B cell (primary cell): ENCODE measurements at regions not wholly inside any gene's neighbourhood (a gene's known extent, or its start where the extent isn't known, plus 50 kb on each side); places are given as distances from the start of the nearest gene placed in this dataset.

ENCODE experiments used
- EZH2 ChIP-seq: IDR thresholded peaks from 2 replicates; pipeline ENCODE4 v1.6.1; 2012; ENCODE audit warnings: borderline replicate concordance, low read depth, mild to moderate bottlenecking, moderate library complexity, low read length; ENCODE audit not compliant: insufficient read depth, poor library complexity, severe bottlenecking
- TF ChIP-seq, protein P1 (sequence below): fragments of 200-600 bp; IDR thresholded peaks from one replicate; pipeline ENCODE4 v1.8.0; 2022; ENCODE audit warnings: antibody characterized with exemption, mild to moderate bottlenecking

GRCh38 chr9:7567687-7568086, 231.9 kb downstream of the DMAC1 start:
- TF ChIP-seq, protein P1, sequence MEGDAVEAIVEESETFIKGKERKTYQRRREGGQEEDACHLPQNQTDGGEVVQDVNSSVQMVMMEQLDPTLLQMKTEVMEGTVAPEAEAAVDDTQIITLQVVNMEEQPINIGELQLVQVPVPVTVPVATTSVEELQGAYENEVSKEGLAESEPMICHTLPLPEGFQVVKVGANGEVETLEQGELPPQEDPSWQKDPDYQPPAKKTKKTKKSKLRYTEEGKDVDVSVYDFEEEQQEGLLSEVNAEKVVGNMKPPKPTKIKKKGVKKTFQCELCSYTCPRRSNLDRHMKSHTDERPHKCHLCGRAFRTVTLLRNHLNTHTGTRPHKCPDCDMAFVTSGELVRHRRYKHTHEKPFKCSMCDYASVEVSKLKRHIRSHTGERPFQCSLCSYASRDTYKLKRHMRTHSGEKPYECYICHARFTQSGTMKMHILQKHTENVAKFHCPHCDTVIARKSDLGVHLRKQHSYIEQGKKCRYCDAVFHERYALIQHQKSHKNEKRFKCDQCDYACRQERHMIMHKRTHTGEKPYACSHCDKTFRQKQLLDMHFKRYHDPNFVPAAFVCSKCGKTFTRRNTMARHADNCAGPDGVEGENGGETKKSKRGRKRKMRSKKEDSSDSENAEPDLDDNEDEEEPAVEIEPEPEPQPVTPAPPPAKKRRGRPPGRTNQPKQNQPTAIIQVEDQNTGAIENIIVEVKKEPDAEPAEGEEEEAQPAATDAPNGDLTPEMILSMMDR: no peak
- TF ChIP-seq EZH2: no peak
